ENCODE measurements at regions not wholly inside any gene's neighbourhood (a gene's known extent, or its start where the extent isn't known, plus 50 kb on each side); places are given as distances from the start of the nearest gene placed in this dataset.

DNA sequence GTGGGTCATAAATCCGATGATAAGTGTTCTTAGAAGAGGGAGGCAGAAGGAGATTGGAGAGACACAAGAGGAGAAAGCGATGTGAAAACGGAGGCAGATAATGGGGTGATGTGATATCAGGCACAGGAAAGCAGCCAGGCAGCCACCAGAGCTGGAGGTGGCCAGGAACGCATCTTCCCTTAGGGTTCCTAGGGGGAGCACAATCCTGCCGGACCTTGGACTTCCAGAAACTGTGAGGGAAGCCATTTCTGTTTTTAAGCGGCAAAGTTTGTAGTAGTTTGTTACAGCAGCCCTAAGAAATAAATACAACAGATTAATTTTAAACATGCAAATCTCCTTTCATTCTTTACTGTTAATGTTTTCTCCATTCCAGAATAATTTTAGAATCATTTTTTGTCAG lies 259.9 kb upstream of the TMC3 start:
- Histone ChIP-seq H3K4me3 (no peak overlapping the region), H3K9me3 (ENCODE audit: low read depth, low read length) (no peaks in the 10 kb centered on the region), H3K9ac (ENCODE audit: insufficient read length) (no peak overlapping the region), H3K36me3 (ENCODE audit: insufficient read depth, low read length) (no peaks in the 10 kb centered on the region), H3K27ac (no peak overlapping the region)
- no peak for DNase-seq (ENCODE audit: low read depth, low spot score)
- TF ChIP-seq POLR2AphosphoS5 (IDR thresholded peaks at IDR 0.05; ENCODE audit: borderline replicate concordance, low read depth, low read length) (no peak), FOXP2 (optimal IDR thresholded peaks at IDR 0.05; ENCODE audit: control extremely low read depth, extremely low read length, insufficient read depth) (no peak), EZH2 (IDR thresholded peaks at IDR 0.05) (no peak)

GRCh38 chr15:81625896-81626295 lies 251.9 kb upstream of the TMC3 start:
- no peak for DNase-seq (ENCODE audit: low read depth, low spot score)
- Histone ChIP-seq H3K27ac (no peak overlapping the region), H3K9me3 (ENCODE audit: low read depth, low read length) (no peaks in the 10 kb centered on the region), H3K4me3 (no peak overlapping the region), H3K9ac (ENCODE audit: insufficient read length) (no peak overlapping the region), H3K36me3 (ENCODE audit: insufficient read depth, low read length) (no peaks in the 10 kb centered on the region)
- TF ChIP-seq FOXP2 (optimal IDR thresholded peaks at IDR 0.05; ENCODE audit: control extremely low read depth, extremely low read length, insufficient read depth), result no peak
- TF ChIP-seq EZH2 (IDR thresholded peaks at IDR 0.05), result no peak
- TF ChIP-seq POLR2AphosphoS5 (IDR thresholded peaks at IDR 0.05; ENCODE audit: borderline replicate concordance, low read depth, low read length), result no peak

GRCh38 chr15:81619002-81619401 lies 245.0 kb upstream of the TMC3 start:
- Histone ChIP-seq H3K9ac (ENCODE audit: insufficient read length) (no peak overlapping the region), H3K9me3 (ENCODE audit: low read depth, low read length) (no peaks in the 10 kb centered on the region), H3K4me3 (no peak overlapping the region), H3K27ac (no peak overlapping the region), H3K36me3 (ENCODE audit: insufficient read depth, low read length) (no peaks in the 10 kb centered on the region)
- no peak for DNase-seq (ENCODE audit: low read depth, low spot score)
- TF ChIP-seq EZH2 (IDR thresholded peaks at IDR 0.05) (no peak), FOXP2 (optimal IDR thresholded peaks at IDR 0.05; ENCODE audit: control extremely low read depth, extremely low read length, insufficient read depth) (no peak), POLR2AphosphoS5 (IDR thresholded peaks at IDR 0.05; ENCODE audit: borderline replicate concordance, low read depth, low read length) (no peak)

- no peaks in the 10 kb centered on the region for H3K36me3 ChIP-seq (ENCODE audit: insufficient read depth, low read length)
- H3K4me3 ChIP-seq, result no peak overlapping the region
- no peak overlapping the region for H3K9ac ChIP-seq (ENCODE audit: insufficient read length)
- DNase-seq (ENCODE audit: low read depth, low spot score), result no peak
- H3K27ac ChIP-seq, result no peak overlapping the region
- no peaks in the 10 kb centered on the region for H3K9me3 ChIP-seq (ENCODE audit: low read depth, low read length)
- TF ChIP-seq FOXP2 (optimal IDR thresholded peaks at IDR 0.05; ENCODE audit: control extremely low read depth, extremely low read length, insufficient read depth) (no peak), EZH2 (IDR thresholded peaks at IDR 0.05) (no peak), POLR2AphosphoS5 (IDR thresholded peaks at IDR 0.05; ENCODE audit: borderline replicate concordance, low read depth, low read length) (no peak)
Measured at GRCh38 chr15:81612631-81613030, 238.6 kb upstream of the TMC3 start.

DNA sequence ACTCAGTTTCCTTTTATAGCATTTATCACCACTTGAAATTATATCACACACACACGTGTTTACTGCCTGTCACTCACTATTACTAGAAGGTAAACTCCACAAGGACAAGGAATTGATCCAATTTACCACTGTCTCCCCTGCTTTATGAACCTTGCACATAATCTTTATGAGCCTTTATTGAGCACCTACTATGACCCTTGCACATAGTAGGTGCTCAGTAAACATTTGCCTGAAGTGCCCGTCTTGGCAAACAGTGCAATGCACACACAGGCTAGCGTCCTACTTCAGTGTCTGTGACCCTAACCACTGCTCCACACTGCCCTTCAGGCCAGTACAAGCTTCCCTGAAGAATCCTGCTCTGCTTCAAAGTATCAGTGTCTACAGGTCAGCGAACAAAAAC lies 237.7 kb upstream of the TMC3 start:
- TF ChIP-seq EZH2 (IDR thresholded peaks at IDR 0.05), result no peak
- no peak for TF ChIP-seq FOXP2 (optimal IDR thresholded peaks at IDR 0.05; ENCODE audit: control extremely low read depth, extremely low read length, insufficient read depth)
- TF ChIP-seq POLR2AphosphoS5 (IDR thresholded peaks at IDR 0.05; ENCODE audit: borderline replicate concordance, low read depth, low read length), result no peak
- no peak for DNase-seq (ENCODE audit: low read depth, low spot score)
- Histone ChIP-seq H3K27ac (no peak overlapping the region), H3K9me3 (ENCODE audit: low read depth, low read length) (no peaks in the 10 kb centered on the region), H3K9ac (ENCODE audit: insufficient read length) (no peak overlapping the region), H3K4me3 (no peak overlapping the region), H3K36me3 (ENCODE audit: insufficient read depth, low read length) (no peaks in the 10 kb centered on the region)

DNA sequence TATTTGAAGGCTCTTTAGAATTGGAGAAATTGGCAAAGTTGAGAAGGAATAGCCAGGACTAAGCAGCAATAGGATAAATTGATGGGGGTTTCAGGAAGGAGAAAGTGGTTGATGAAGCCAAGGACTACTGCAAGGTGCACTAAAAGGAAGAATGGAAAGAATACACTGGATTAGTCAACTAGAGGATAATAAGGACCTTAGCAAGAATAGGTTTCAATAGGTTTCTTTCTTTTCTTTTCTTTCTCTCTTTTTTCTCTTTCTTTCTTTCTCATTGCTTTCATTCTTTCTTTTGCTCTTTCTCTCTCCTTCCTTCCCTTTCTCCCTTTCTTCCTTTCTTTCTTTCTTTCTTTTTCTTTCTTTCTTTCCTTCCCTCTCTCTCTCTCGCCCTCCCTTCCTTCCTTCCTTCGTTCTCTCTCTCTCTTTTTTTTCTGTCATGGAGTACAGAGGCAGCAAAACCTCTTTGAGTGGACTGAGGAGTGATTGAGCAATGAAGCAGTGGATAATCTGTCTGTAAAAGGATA lies 234.4 kb upstream of the TMC3 start:
- no peak overlapping the region for H3K27ac ChIP-seq
- no peak for TF ChIP-seq POLR2AphosphoS5 (IDR thresholded peaks at IDR 0.05; ENCODE audit: borderline replicate concordance, low read depth, low read length)
- DNase-seq (ENCODE audit: low read depth, low spot score), result no peak

GRCh38 chr15:81604713-81605112 lies 230.7 kb upstream of the TMC3 start:
- TF ChIP-seq EZH2 (IDR thresholded peaks at IDR 0.05) (no peak), POLR2AphosphoS5 (IDR thresholded peaks at IDR 0.05; ENCODE audit: borderline replicate concordance, low read depth, low read length) (no peak), FOXP2 (optimal IDR thresholded peaks at IDR 0.05; ENCODE audit: control extremely low read depth, extremely low read length, insufficient read depth) (no peak)
- Histone ChIP-seq H3K36me3 (ENCODE audit: insufficient read depth, low read length) (no peaks in the 10 kb centered on the region), H3K27ac (no peak overlapping the region), H3K9ac (ENCODE audit: insufficient read length) (no peak overlapping the region), H3K9me3 (ENCODE audit: low read depth, low read length) (0 out of 2 replicates have a peak, but pooled peaks cover 5% of the 10 kb centered on the region), H3K4me3 (no peak overlapping the region)
- no peak for DNase-seq (ENCODE audit: low read depth, low spot score)

More for the DNA sequence above, 234.4 kb upstream of the TMC3 start:
- no peaks in the 10 kb centered on the region for H3K36me3 ChIP-seq (ENCODE audit: insufficient read depth, low read length)
- no peaks in the 10 kb centered on the region for H3K9me3 ChIP-seq (ENCODE audit: low read depth, low read length)
- no peak overlapping the region for H3K4me3 ChIP-seq
- H3K9ac ChIP-seq (ENCODE audit: insufficient read length), result no peak overlapping the region

- 0 out of 2 replicates have a peak, but pooled peaks cover 5% of the 10 kb centered on the region for H3K9me3 ChIP-seq (ENCODE audit: low read depth, low read length)
- no peak overlapping the region for H3K4me3 ChIP-seq
- H3K36me3 ChIP-seq (ENCODE audit: insufficient read depth, low read length), result no peaks in the 10 kb centered on the region
- H3K9ac ChIP-seq (ENCODE audit: insufficient read length), result no peak overlapping the region
- no peak for DNase-seq (ENCODE audit: low read depth, low spot score)
- no peak overlapping the region for H3K27ac ChIP-seq
- TF ChIP-seq FOXP2 (optimal IDR thresholded peaks at IDR 0.05; ENCODE audit: control extremely low read depth, extremely low read length, insufficient read depth), result no peak
- no peak for TF ChIP-seq EZH2 (IDR thresholded peaks at IDR 0.05)
- TF ChIP-seq POLR2AphosphoS5 (IDR thresholded peaks at IDR 0.05; ENCODE audit: borderline replicate concordance, low read depth, low read length), result no peak
Measured at GRCh38 chr15:81596159-81596865, 222.3 kb upstream of the TMC3 start.

DNA sequence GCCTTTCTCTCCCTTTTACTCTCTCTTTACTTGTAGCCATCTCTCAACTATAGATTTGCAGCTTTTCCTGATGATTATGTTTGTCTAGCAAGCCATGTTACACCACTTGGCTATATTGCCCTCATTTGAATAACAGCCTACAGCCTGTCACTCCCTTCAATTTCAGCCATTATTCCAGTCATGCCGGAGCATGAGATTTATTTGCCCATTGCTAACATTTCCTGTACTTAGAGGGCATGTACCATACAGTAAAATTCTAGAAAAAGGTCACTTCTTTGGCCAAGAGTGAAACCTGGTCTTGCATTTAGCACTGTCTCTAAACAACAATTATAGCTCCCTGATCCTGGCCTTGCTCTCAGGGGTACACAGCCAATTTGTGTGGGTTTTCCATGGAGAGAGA lies 221.7 kb upstream of the TMC3 start:
- DNase-seq (ENCODE audit: low read depth, low spot score), result no peak
- Histone ChIP-seq H3K9ac (ENCODE audit: insufficient read length) (no peak overlapping the region), H3K9me3 (ENCODE audit: low read depth, low read length) (0 out of 2 replicates have a peak, but pooled peaks cover 4% of the 10 kb centered on the region), H3K4me3 (no peak overlapping the region), H3K27ac (no peak overlapping the region), H3K36me3 (ENCODE audit: insufficient read depth, low read length) (no peaks in the 10 kb centered on the region)
- TF ChIP-seq POLR2AphosphoS5 (IDR thresholded peaks at IDR 0.05; ENCODE audit: borderline replicate concordance, low read depth, low read length), result no peak
- TF ChIP-seq FOXP2 (optimal IDR thresholded peaks at IDR 0.05; ENCODE audit: control extremely low read depth, extremely low read length, insufficient read depth), result no peak
- TF ChIP-seq EZH2 (IDR thresholded peaks at IDR 0.05), result no peak

All from SK-N-MC (cell line).